ENCODE measurements at regions not wholly inside any gene's neighbourhood (a gene's known extent, or its start where the extent isn't known, plus 50 kb on each side); places are given as distances from the start of the nearest gene placed in this dataset.
"Not testable (repeated sequence)": the region's sequence is repeated elsewhere in the genome, so short reads cannot be mapped to it uniquely, and the experiment has no call there.

GRCh38 chr7:65317372-65317771 lies 56.3 kb upstream of the ZNF92 start:
- no peak overlapping the region for H3K4me3 ChIP-seq (ENCODE audit: low read depth, low read length)
- H3K27me3 ChIP-seq (ENCODE audit: control insufficient read depth, insufficient read depth, low read length), result no peaks in the 10 kb centered on the region
- no peak for DNase-seq (ENCODE audit: low read depth in 4 of 6, low spot score in 6 of 6)
- H3K36me3 ChIP-seq (ENCODE audit: control insufficient read depth, insufficient read depth, low read length), result no peaks in the 10 kb centered on the region
- no peaks in the 10 kb centered on the region for H3K9me3 ChIP-seq (ENCODE audit: control insufficient read depth, insufficient read depth, low read length)
- no peak overlapping the region for H3K27ac ChIP-seq (ENCODE audit: low read depth, low read length)
- no peaks in the 10 kb centered on the region for H3K4me1 ChIP-seq (ENCODE audit: control insufficient read depth, insufficient read depth, low read length)
- 71% methylated on average over 1 of the region's 3 CpGs for WGBS (ENCODE audit: insufficient coverage)

DNA sequence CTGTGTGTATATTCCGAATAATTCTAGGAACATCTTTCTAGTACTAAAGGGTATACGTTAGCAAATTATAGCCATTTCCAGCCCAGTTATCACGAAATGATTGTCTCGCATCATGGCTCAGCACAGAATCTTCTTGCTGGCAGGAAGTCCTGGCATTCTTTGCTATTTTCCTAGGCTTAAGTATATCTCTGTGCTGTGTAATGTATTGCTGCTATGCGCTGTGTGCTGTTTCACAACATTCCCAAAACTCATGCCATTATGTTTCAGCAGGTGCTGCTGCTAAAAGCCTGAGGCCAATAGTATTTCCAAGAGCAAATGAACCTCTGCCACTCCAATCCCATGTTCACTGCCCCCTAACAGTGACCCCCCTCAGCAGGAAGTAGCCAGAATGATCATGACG lies 62.9 kb upstream of the ZNF92 start:
- H3K4me1 ChIP-seq (ENCODE audit: control insufficient read depth, insufficient read depth, low read length), result no peaks in the 10 kb centered on the region
- no peak overlapping the region for H3K27ac ChIP-seq (ENCODE audit: low read depth, low read length)
- WGBS (ENCODE audit: insufficient coverage), result 79% methylated on average over 3 of the region's 6 CpGs
- H3K9me3 ChIP-seq (ENCODE audit: control insufficient read depth, insufficient read depth, low read length), result no peaks in the 10 kb centered on the region
- H3K36me3 ChIP-seq (ENCODE audit: control insufficient read depth, insufficient read depth, low read length), result no peaks in the 10 kb centered on the region
- H3K27me3 ChIP-seq (ENCODE audit: control insufficient read depth, insufficient read depth, low read length), result no peaks in the 10 kb centered on the region
- peak in 2 of 6 donors; percentile 5 to 69 for DNase-seq (ENCODE audit: low read depth in 4 of 6, low spot score in 6 of 6)
- H3K4me3 ChIP-seq (ENCODE audit: low read depth, low read length), result no peak overlapping the region

DNA sequence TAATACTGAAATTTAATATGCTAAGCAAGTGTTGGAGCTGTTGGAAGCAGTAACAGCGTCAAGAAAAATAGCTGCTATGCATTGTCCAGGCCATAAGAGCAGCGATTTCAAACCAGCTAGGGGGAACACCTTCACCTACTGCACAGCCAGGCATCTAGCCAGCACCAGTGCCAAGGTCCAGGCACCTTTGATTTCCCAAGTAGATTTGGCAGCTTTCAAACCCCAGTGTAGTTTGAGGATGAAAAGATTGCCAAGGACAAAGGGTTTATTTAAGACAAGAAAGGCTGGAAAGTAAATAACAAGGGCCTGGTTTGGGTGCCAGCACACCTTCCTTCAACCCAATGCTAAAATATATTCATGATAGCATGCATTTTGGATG lies 65.4 kb upstream of the ZNF92 start:
- Histone ChIP-seq H3K9me3 (ENCODE audit: control insufficient read depth, insufficient read depth, low read length) (no peaks in the 10 kb centered on the region), H3K27ac (ENCODE audit: low read depth, low read length) (no peak overlapping the region), H3K4me1 (ENCODE audit: control insufficient read depth, insufficient read depth, low read length) (no peaks in the 10 kb centered on the region), H3K4me3 (ENCODE audit: low read depth, low read length) (no peak overlapping the region), H3K27me3 (ENCODE audit: control insufficient read depth, insufficient read depth, low read length) (no peaks in the 10 kb centered on the region), H3K36me3 (ENCODE audit: control insufficient read depth, insufficient read depth, low read length) (no peaks in the 10 kb centered on the region)
- DNase-seq (ENCODE audit: low read depth in 4 of 6, low spot score in 6 of 6), result no peak
- WGBS (ENCODE audit: insufficient coverage), result 83% methylated on average over 2 of the region's 2 CpGs

- Histone ChIP-seq H3K4me3 (ENCODE audit: low read depth, low read length) (no peak overlapping the region), H3K27ac (ENCODE audit: low read depth, low read length) (no peak overlapping the region), H3K9me3 (ENCODE audit: control insufficient read depth, insufficient read depth, low read length) (no peaks in the 10 kb centered on the region), H3K27me3 (ENCODE audit: control insufficient read depth, insufficient read depth, low read length) (no peaks in the 10 kb centered on the region), H3K36me3 (ENCODE audit: control insufficient read depth, insufficient read depth, low read length) (no peaks in the 10 kb centered on the region), H3K4me1 (ENCODE audit: control insufficient read depth, insufficient read depth, low read length) (no peaks in the 10 kb centered on the region)
- DNase-seq (ENCODE audit: low read depth in 4 of 6, low spot score in 6 of 6), result peak; percentile 43 to 95 (median 68)
- WGBS (ENCODE audit: insufficient coverage), result 6% methylated on average over 5 of the region's 8 CpGs
These were observed 65.9 kb upstream of the ZNF92 start for GRCh38 chr7:65307651-65308299.

DNA sequence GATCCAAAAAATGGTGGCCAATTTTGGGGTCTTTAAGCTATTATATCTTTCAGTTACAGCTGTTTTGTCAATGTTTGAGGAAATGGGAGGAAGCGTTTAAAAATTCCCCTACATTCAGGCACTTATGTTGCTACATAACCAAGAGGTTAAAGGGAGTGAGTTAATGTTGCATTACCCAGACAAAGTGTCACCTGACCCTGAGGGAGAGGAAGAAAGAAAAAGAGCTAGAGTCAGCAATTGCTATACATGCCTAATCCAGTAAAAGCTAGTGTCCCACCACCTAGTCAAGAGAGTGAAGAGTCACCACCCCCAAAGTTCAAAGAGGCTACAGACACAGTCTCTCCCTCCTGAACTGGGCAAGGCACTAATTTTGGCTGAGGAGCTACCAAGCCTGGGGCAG lies 69.5 kb upstream of the ZNF92 start:
- H3K36me3 ChIP-seq (ENCODE audit: control insufficient read depth, insufficient read depth, low read length), result no peaks in the 10 kb centered on the region
- no peaks in the 10 kb centered on the region for H3K9me3 ChIP-seq (ENCODE audit: control insufficient read depth, insufficient read depth, low read length)
- no peaks in the 10 kb centered on the region for H3K27me3 ChIP-seq (ENCODE audit: control insufficient read depth, insufficient read depth, low read length)
- WGBS (ENCODE audit: insufficient coverage), result no CpG with 5 or more reads among the region's 1 CpG
- H3K4me3 ChIP-seq (ENCODE audit: low read depth, low read length), result no peak overlapping the region
- no peak for DNase-seq (ENCODE audit: low read depth in 4 of 6, low spot score in 6 of 6)
- H3K27ac ChIP-seq (ENCODE audit: low read depth, low read length), result no peak overlapping the region
- no peaks in the 10 kb centered on the region for H3K4me1 ChIP-seq (ENCODE audit: control insufficient read depth, insufficient read depth, low read length)

- H3K9me3 ChIP-seq (ENCODE audit: control insufficient read depth, insufficient read depth, low read length), result no peaks in the 10 kb centered on the region
- no peak overlapping the region for H3K4me3 ChIP-seq (ENCODE audit: low read depth, low read length)
- H3K27me3 ChIP-seq (ENCODE audit: control insufficient read depth, insufficient read depth, low read length), result no peaks in the 10 kb centered on the region
- no peaks in the 10 kb centered on the region for H3K36me3 ChIP-seq (ENCODE audit: control insufficient read depth, insufficient read depth, low read length)
- WGBS (ENCODE audit: insufficient coverage), result no CpG with 5 or more reads among the region's 1 CpG
- DNase-seq (ENCODE audit: low read depth in 4 of 6, low spot score in 6 of 6), result no peak
- H3K27ac ChIP-seq (ENCODE audit: low read depth, low read length), result no peak overlapping the region
- H3K4me1 ChIP-seq (ENCODE audit: control insufficient read depth, insufficient read depth, low read length), result no peaks in the 10 kb centered on the region
These were observed 70.8 kb upstream of the ZNF92 start for GRCh38 chr7:65302883-65303282.

GRCh38 chr7:65301007-65301406 lies 72.6 kb upstream of the ZNF92 start:
- H3K27me3 ChIP-seq (ENCODE audit: control insufficient read depth, insufficient read depth, low read length), result no peaks in the 10 kb centered on the region
- no peak overlapping the region for H3K27ac ChIP-seq (ENCODE audit: low read depth, low read length)
- H3K9me3 ChIP-seq (ENCODE audit: control insufficient read depth, insufficient read depth, low read length), result no peaks in the 10 kb centered on the region
- H3K4me3 ChIP-seq (ENCODE audit: low read depth, low read length), result no peak overlapping the region
- H3K36me3 ChIP-seq (ENCODE audit: control insufficient read depth, insufficient read depth, low read length), result no peaks in the 10 kb centered on the region
- DNase-seq (ENCODE audit: low read depth in 4 of 6, low spot score in 6 of 6), result no peak
- 71% methylated on average over 1 of the region's 2 CpGs for WGBS (ENCODE audit: insufficient coverage)
- no peaks in the 10 kb centered on the region for H3K4me1 ChIP-seq (ENCODE audit: control insufficient read depth, insufficient read depth, low read length)

GRCh38 chr7:65295409-65295808 lies 78.2 kb upstream of the ZNF92 start:
- 96% methylated on average over 2 of the region's 2 CpGs for WGBS (ENCODE audit: insufficient coverage)
- H3K36me3 ChIP-seq (ENCODE audit: control insufficient read depth, insufficient read depth, low read length), result no peaks in the 10 kb centered on the region
- H3K9me3 ChIP-seq (ENCODE audit: control insufficient read depth, insufficient read depth, low read length), result no peaks in the 10 kb centered on the region
- no peak overlapping the region for H3K4me3 ChIP-seq (ENCODE audit: low read depth, low read length)
- no peak for DNase-seq (ENCODE audit: low read depth in 4 of 6, low spot score in 6 of 6)
- H3K4me1 ChIP-seq (ENCODE audit: control insufficient read depth, insufficient read depth, low read length), result no peaks in the 10 kb centered on the region
- H3K27me3 ChIP-seq (ENCODE audit: control insufficient read depth, insufficient read depth, low read length), result no peaks in the 10 kb centered on the region
- no peak overlapping the region for H3K27ac ChIP-seq (ENCODE audit: low read depth, low read length)

DNA sequence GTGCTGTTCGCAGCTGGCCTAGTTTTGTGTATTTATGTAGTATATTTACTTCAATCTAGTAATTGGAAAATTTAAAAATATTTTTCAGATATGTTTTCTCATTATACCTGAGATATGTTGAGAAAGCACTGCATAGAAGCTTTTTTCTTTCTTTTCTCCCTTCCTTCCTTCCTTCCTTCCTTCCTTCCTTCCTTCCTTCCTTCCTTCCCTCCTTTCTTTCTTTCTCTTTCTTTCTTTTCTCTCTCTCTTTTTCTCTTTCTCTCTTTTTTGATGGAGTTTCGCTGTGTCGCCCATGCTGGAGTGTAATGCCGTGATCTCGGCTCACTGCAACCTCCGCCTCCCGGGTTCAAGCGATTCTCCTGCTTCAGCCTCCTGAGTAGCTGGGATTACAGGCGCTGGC lies 83.3 kb upstream of the ZNF92 start:
- WGBS (ENCODE audit: insufficient coverage), result 98% methylated on average over 8 of the region's 9 CpGs
- not testable (repeated sequence) for H3K9me3 ChIP-seq (ENCODE audit: control insufficient read depth, insufficient read depth, low read length); H3K27ac ChIP-seq (ENCODE audit: low read depth, low read length); H3K36me3 ChIP-seq (ENCODE audit: control insufficient read depth, insufficient read depth, low read length); H3K4me1 ChIP-seq (ENCODE audit: control insufficient read depth, insufficient read depth, low read length); DNase-seq (ENCODE audit: low read depth in 4 of 6, low spot score in 6 of 6); H3K4me3 ChIP-seq (ENCODE audit: low read depth, low read length); H3K27me3 ChIP-seq (ENCODE audit: control insufficient read depth, insufficient read depth, low read length)

GRCh38 chr7:65287023-65287422 lies 86.6 kb upstream of the ZNF92 start:
- Histone ChIP-seq H3K27me3 (ENCODE audit: control insufficient read depth, insufficient read depth, low read length) (no peaks in the 10 kb centered on the region), H3K4me3 (ENCODE audit: low read depth, low read length) (no peak overlapping the region)
- WGBS (ENCODE audit: insufficient coverage), result 100% methylated on average over 1 of the region's 4 CpGs

More at GRCh38 chr7:65287023-65287422, 86.6 kb upstream of the ZNF92 start:
- H3K27ac ChIP-seq (ENCODE audit: low read depth, low read length), result no peak overlapping the region
- H3K9me3 ChIP-seq (ENCODE audit: control insufficient read depth, insufficient read depth, low read length), result no peaks in the 10 kb centered on the region
- H3K36me3 ChIP-seq (ENCODE audit: control insufficient read depth, insufficient read depth, low read length), result no peaks in the 10 kb centered on the region
- no peak for DNase-seq (ENCODE audit: low read depth in 4 of 6, low spot score in 6 of 6)
- no peaks in the 10 kb centered on the region for H3K4me1 ChIP-seq (ENCODE audit: control insufficient read depth, insufficient read depth, low read length)
